Fibroblast of gingiva (primary cell): ENCODE measurements at regions not wholly inside any gene's neighbourhood (a gene's known extent, or its start where the extent isn't known, plus 50 kb on each side); places are given as distances from the start of the nearest gene placed in this dataset.
"Not testable (repeated sequence)": the region's sequence is repeated elsewhere in the genome, so short reads cannot be mapped to it uniquely, and the experiment has no call there.

Source experiments
- DNase-seq: peaks from one replicate; pipeline ENCODE4 v3.0.0-alpha.2; 2011; ENCODE audit warnings: low read depth

DNA sequence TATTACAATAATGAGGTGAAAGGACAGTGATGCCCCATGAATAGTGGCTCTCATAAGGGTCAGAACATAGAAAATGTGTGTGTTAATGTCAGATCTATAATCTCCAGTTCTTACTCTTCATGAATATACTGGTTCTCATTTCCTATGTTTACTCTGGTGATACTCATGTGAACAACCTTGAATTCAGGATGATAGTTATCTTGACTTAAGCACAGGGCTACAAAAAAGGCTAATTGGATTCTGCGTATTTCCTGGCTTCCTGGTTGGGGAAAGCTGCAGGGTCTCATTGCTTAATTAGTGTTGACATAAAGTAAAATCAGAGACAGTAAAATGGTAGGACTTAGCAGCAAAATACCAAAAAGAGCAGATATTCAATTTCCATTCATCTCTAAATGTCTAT, 1316.8 kb upstream of the RAG2 start:
- DNase-seq, result no peak

DNA sequence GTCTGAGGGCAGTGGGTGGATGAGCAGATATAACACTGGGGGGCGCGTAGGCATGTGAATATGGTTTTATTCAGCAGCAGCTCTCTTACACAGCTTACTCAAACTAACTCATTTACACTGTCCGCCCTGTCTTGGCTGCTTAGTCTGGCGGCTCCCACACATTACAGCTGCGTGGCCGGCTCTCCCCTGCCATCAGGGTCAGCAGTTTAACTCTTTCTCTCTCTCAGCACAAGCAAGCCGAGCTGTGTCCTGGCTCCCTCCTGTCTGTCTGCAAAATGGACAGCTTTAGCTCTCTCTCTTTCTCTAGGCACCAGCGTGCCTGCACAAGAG, 1310.1 kb upstream of the RAG2 start:
- DNase-seq, result no peak

DNA sequence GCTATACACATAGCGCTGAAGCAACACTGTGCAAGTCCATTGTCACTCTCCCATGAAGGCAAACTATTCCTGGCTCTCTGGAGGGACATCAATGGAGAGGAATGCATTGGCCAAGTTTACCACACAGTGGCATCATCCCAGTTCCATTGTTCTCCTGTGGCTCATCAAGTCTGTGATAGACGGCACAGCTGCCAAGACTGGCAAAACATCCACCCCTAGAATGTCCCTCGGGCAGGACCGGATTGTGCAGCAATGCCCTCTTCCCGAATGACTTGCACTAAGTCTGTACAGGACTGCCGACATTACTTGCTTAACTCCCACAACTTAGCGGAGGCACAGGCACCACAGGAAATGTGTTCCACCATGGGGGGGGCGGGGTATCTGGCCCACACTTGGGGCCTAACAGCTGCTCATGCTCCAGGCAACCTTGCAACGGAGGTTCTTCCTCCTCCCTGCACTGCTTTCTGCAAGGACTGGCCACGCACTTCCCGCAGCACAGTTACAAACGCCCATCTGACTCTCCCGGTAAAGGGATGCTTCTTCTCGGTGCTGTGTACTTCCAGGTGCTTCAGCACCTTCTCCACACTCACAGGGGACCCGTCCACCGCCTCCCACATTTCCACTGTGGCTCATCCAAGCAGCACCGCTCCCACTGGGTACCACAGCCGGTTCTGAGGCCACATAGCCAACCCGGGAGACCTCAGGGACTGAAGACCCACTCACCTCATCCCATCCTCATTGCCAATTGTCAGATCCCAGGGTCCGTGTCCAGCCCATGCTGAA, 1309.6 kb upstream of the RAG2 start:
- DNase-seq, result peak; percentile 24

DNA sequence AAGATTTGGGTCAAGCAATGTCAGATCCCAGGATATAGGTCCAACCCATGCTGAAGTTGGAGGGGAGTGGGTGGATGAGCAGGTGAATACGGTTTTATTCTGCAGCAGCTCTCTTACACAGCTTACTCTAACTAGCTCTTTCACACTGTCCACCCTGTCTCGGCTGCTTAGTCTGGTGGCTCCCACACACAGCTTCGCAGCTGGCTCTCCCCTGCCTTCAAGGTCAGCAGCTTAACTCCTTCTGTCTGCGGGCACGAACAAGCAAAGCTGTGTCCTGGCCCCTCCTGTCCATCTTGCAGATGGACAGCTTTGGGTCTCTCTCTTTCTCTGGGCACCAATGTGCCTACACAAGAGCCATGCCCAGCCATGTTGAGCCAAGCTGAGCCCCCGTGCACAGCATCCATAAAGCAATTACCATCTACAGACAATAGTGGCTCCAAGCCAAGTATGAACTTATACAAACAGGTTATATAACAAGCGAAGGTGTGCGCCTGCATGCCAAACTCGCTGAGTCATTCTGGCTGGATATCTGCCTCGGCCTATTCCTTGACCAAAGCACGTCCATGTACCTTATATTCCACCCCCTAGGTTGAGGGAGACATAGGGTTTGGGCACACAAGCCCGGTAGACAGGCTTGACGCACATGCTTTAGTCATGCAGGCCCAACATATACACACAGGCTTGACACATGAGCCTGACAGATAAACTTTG, 1307.8 kb upstream of the RAG2 start:
- DNase-seq, result no peak

DNA sequence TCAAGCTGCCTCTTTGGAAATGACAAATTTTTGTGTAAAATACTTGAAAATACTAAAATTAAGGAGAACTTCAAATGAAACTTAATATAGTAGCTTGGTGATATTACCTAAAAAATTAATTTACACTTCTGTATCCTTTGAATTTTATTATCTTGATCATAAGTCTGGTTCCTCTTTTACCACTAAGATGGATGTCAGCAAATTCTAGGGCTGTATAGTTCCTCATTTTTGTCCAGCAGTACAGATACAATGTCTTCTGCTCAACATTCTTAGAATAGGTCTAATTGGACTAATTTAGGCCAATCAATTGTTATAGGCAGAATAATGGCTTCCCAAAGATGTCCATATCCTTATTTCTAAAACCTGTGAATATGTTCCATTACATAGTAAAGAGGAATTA, 1298.0 kb upstream of the RAG2 start:
- DNase-seq, result no peak

DNA sequence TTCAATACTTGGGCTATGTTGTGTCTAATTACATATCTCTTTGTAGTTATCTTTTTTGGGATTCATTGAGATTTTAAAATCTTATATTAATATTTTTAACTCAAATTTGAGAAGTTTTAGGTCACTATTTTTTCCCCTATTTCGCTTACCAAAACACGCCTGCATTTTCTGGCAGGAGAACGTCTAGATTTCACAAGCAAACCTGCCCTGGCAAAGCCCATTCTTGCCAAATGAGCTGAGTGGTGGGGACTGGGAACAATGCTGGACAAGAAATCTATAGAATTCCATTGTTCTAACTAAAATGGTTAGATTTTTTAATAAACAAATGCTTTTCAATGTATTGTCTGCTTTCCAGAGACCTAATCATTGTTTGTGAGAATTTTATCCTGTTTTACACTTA, 1283.7 kb upstream of the RAG2 start:
- no peak for DNase-seq

DNA sequence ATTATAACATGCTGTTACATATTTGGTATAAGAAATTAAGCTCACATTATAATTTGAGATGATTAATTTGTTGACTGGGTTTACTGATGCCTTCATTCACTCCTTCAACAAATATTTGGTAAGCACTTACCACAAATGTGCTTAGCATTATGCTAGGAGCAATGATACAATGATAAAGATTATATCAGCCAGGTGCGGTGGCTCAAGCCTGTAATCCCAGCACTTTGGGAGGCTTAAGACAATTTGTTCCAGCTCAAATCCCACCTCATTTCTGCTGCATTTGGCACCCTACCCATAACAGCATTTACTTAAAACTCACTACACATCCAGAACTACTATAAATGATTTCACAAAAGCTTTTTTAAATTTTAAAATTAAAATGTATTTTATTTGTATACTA, 1263.6 kb upstream of the RAG2 start:
- DNase-seq, result no peak

DNA sequence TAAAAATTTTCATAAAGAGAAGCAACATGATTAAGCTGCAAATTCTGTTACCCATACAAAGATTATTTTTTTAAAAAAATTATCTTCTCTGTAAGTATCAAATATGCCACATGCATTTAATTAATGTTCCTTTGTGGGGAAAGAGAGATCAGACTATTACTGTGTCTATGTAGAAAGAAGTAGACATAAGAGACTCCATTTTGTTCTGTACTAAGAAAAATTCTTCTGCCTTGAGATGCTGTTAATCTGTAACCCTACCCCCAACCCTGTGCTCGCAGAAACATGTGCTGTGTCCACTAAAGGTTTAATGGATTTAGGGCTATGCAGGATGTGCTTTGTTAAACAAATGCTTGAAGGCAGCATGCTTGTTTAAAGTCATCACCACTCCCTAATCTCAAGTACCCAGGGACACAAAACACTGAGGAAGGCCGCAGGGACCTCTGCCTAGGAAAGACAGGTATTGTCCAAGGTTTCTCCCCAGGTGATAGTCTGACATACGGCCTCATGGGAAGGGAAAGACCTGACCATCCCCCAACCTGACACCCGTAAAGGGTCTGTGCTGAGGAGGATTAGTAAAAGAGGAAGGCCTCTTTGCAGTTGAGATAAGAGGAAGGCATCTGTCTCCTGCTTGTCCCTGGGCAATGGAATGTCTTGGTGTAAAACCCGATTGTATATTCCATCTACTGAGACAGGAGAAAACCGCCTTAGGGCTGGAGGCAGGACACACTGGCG, 1260.9 kb upstream of the RAG2 start:
- not testable (repeated sequence) for DNase-seq

DNA sequence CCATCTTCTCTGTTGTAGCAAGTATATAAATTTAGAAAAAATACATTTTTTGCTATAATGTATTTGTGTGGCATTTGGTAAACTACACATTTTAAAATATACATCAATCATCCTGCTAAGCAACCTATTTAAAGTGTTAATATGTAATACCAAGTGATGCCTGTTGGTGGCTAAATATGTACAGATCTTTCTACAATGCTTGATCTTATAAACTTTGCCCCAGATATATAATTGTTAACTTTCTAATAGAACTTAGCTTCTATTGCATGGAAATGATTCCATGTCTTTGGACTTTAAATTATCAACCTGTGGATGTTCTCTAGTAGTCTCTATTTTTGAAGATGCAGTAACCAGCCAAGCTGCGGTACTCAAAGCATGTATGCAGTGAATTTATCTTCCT, 1260.4 kb upstream of the RAG2 start:
- no peak for DNase-seq

DNA sequence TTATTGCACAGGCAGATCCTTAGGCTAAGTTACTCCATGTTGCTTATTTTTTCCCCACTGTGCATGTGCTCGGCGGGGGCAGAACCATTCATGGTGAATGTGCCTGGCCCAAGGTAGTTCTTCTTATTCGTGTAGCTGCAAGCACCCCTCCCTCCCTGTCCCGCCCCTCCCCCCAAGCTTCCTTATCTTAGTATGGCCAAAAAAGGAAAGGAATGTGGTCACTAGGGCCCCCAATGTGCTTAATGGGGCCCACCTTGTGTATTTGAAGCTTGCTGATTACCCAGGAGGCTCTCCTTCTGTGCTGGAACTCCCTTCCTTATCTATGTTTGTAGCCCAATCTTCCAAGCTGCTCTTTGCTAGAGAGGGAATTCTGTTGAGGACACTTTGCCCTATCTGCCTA, 1259.7 kb upstream of the RAG2 start:
- DNase-seq, result no peak

DNA sequence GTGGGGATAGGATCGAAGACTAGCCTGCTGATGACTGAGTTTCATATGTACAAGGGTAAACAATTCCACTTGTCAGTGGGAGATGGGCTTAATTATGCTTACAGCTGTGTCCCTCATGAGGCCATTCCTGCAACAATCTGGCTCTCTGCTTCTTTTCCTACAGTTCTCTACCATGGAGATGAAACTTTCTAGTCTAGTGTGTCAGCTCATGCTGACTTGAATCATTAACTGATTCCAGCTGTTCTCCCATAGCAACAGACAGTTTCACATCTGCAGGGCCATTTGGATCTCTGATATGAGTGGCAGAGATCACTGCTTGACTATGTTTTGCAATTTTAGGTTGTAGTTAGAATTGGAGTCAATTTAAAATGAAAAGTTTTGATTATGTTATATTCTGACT, 1251.7 kb upstream of the RAG2 start:
- DNase-seq, result peak; percentile 40

DNA sequence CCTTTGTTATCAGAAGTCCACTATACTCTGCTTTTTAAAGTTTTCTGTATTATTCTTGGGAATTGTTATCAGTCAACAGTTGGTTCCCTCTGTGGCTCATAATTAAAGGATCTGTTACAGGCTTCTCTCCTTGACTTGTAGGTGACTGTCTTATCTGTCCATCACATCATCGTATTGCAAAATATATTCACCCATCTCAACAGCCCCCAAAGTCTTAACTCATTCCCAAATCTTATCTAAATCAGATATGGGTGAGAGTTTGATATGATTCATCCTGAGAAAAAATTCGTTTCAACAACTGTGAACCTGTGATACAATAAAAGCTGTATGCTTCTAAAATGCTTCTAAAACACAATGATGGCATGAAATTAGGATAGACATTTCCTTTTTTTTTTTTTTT, 1245.6 kb upstream of the RAG2 start:
- no peak for DNase-seq

DNA sequence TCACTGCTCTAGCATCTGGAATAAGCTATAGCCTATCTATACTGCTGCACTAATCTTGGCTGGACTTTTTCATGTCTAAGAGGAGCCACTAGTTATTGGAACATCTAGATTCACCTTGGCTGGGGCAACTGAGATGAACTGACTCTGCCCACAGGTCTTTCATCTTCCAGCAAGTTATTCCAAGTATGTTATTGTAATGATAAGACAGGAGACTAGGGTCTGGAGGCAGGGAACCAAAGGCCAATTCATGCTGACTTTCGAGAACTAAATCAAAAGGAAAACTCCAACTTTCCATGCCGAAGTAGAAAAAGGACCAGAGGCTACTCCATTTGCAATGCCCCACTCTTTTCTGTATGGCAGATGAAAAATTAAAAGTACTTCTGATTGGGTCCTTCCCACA, 1243.0 kb upstream of the RAG2 start:
- DNase-seq, result no peak

DNA sequence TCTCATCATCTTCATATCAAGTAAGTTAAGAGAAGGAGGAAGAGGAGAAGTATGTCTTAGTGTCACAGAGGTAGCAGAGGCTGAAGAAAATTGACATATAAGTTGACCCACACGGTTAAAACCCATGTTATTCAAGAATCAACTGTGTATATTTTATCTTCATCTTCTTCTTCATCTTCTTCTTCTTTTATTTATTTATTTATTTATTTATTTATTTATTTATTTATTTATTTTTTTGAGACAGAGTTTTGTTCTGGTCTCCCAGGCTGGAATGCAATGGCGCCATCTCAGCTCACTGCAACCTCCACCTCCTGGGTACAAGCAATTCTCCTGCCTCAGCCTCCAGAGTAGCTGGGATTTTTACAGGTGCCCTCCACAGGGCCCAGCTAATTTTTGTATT, 1242.3 kb upstream of the RAG2 start:
- DNase-seq, result not testable (repeated sequence)

DNA sequence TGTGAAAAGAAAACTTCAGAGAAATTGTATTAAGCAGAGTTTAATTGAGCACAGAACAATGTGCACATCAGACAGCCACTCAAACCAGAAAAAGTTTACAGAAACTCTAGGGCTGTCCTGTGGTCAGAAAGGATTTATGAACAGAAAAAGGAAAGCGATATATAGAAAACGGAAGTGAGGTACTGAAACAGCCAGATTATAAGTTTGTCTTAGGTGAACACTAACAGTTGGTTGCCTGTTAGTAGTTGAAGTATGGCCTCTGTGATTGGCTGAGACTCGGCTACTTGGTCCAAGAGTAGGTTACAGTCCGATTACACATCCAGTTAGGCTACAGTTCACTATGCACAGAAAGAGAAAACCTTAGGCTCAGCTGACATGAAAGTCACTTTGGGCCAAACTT, 1232.5 kb upstream of the RAG2 start:
- no peak for DNase-seq

DNA sequence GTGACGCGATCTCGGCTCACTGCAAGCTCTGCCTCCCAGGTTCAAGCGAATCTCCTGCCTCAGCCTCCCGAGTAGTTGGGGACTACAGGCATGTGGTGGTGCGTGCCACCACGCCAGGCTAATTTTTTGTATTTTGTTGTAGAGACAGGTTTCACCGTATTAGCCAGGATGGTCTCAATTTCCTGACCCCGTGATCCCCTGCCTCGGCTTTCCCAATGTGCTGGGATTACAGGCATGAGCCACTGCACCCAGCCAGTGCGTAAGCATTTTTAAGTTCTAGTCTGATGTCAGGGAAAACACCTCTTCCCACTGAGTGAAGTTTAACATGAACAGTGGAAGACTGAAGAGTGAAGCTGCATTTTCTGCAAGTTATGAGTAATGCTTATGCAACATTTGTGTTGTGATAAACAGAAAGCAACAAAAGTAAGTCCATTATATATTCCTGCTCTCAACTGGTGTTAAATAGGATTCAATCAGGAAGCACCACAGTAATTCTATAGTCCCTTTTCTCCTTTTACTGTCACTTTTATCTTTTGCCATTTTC, 1219.8 kb upstream of the RAG2 start:
- DNase-seq, result no peak

DNA sequence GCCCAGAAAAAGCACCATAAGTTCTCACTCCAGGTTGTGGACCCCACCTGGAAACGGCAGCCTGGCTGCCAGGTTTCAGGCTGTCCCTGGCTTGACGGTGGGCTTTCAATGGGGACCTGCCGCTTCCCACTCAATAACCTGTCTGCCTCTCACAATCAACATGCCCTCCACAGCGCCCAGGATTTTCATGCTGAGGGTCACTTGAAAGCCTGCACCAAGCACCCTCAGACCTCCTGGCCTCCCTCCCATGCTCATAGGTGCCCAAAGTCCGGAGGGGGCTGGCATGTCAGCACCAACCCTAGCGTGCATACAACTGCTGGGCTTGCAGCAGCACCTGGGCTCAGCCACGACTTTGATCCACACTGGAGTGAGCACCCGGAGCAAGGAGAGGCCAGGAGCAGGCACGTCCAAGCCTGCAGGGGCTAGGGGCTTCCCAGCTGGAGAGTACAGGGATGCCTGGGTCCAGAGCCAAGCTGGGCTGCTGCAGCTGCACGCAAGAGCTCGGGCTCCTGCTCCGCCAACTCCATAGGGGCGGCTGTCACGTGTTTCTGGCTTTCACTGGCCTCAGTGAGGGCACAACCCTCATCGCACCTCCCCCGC, 1214.3 kb upstream of the RAG2 start:
- no peak for DNase-seq

DNA sequence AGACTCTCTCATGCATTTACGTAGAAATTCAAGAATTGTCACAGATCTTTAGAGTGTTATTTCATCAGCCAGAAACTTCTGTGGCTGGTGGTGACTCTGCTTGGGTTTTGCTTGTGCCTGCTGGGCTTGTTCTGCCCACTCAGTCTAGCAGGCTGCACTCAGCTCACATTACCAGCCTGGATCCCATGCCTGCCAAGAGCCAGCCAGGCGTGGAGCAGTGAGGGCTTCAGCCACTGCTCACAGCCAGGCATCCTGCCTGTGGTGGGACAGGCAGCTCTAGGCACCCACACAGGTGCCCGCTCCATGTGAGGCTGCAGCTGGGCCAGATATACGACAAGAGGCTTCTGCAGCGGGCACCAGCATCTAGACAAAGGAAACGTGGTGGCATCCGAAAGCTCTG, 1213.3 kb upstream of the RAG2 start:
- peak; percentile 2 for DNase-seq

DNA sequence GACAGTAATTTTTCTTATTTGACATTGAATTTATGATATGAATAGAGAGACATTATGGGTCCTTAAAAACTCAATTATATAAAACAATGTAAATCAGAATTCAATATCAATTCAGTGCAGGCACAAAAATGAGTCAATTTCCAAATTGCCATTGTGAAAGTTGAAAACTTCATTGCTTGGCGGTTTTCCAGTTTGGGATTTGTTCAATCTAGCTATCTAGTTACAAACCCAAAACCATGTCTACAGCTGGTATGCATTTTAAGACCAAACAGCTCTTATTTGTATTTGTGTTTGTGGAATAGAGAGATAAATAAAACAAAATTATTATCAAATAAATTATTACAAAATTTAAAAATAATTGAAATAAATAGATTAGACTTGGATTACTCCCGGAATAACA, 1206.6 kb upstream of the RAG2 start:
- peak; percentile 64 for DNase-seq

DNA sequence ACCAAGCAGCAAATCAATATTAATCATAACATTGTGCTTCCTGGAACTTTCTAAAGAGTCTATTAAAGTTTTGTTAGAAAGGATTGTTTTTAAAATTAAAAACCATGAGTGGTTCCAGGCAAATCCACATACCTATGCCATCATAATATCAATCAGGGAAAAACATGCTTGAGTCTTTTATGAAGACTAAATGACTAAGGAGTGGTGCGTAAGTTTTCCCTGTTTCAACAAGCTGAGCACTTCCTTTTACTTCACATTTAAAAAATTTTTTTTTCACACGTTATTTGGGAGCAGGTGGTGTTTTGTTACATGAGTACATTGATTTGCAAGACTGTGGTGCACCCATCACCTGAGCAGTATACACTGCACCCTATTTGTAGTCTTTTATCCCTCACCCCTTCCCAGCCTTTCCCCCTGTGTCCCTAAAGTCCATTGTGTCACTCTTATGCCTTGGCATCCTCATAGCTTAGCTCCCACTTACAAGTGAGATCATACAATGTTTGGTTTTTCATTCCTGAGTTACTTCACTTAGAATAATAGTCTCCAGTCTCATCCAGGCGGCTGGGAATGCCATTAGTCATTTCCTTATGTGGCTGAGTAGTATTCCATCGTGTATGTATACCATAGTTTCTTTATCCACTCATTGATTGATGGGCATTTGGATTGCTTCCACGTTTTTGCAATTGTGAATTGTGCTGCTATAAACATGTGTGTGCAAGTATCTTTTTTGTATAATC, 1190.3 kb upstream of the RAG2 start:
- peak; percentile 34 for DNase-seq

DNA sequence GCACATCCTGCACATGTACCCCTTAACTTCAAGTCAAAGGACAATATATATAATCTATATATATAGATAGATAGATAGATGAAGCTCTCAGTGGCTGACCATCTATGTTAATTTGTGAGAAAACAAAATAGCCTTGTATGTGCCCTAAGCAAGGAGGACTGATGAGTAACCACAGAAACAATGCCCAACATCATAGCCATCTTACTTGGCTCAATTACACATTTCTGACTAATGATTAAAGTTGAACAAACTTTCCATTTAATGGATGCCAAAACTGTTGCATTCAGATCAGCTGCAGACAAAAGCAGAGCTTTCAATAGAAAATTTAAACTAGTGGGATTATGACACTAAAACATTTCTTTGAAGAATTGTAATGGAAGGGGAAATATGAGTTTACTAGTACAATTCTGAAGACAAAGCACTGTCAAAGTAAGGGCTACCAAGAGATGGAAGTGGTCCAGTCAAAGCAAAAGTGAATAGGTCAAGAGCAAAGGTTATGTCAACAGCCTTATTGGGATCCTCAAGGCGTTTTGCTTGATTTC, 1188.2 kb upstream of the RAG2 start:
- DNase-seq, result peak; percentile 75

DNA sequence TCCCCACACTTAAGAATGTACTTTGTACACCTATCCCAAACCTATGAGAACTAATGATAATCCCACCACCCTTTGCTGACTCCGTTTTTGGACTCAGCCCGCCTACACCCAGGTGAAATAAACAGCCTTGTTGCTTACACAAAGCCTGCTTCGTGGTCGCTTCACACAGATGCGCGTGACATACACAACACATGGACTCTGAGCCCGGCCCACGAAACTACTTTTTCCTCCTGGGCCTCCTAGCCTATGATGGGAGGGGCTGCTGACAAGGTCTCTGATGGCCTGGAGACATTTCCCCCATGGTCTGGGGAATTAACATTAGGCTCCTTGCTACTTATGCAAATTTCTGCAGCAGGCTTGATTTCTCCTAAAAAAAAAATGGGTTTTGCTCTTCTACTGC, 1176.4 kb upstream of the RAG2 start:
- no peak for DNase-seq
